Fibroblast of lung (primary cell): ENCODE measurements at regions not wholly inside any gene's neighbourhood (a gene's known extent, or its start where the extent isn't known, plus 50 kb on each side); places are given as distances from the start of the nearest gene placed in this dataset.

ENCODE experiments used
- DNase-seq, 2 donors: peaks; one replicate each; pipeline versions ENCODE4 v3.0.0 to v3.0.0-alpha.2; 2010; ENCODE audit warnings: low read depth in 2 of 2
- H2AFZ ChIP-seq: 2 replicates; pipeline ENCODE4 v1.5.1; 2012; ENCODE audit warnings: low read length, control low read depth, inconsistent platforms
- H3K27ac ChIP-seq: 2 replicates; pipeline ENCODE4 v1.5.1; 2011; ENCODE audit warnings: low read length, control low read depth; ENCODE audit not compliant: insufficient read depth
- H3K27me3 ChIP-seq: 2 replicates; pipeline ENCODE4 v1.5.1; 2011; ENCODE audit warnings: mild to moderate bottlenecking, low read length; ENCODE audit not compliant: control insufficient read depth, insufficient read depth
- H3K36me3 ChIP-seq: 2 replicates; pipeline ENCODE4 v1.5.1; 2011; ENCODE audit warnings: low read length; ENCODE audit not compliant: control insufficient read depth, insufficient read depth
- H3K4me1 ChIP-seq: 2 replicates; pipeline ENCODE4 v1.5.1; 2011; ENCODE audit warnings: low read length; ENCODE audit not compliant: control insufficient read depth, insufficient read depth; ENCODE audit errors: extremely low read depth
- H3K4me2 ChIP-seq: 2 replicates; pipeline ENCODE4 v1.5.1; 2011; ENCODE audit warnings: low read length, control low read depth; ENCODE audit not compliant: insufficient read depth; ENCODE audit errors: extremely low read depth
- H3K4me3 ChIP-seq, 4 experiments: fragments of 200-600 bp in 1 of 4; sonication (generic) in 1 of 4; replicated peaks in 1 of 4; 2 replicates each; pipeline ENCODE4 v1.5.1; 2011 to 2016; ENCODE audit warnings: low read length in 4 of 4, low read depth in 3 of 4, mild to moderate bottlenecking in 3 of 4, control low read depth in 2 of 4, inconsistent platforms in 1 of 4, mixed read lengths in 1 of 4; ENCODE audit not compliant: insufficient read depth in 1 of 4; ENCODE audit errors: control extremely low read depth in 1 of 4
- H3K79me2 ChIP-seq: 2 replicates; pipeline ENCODE4 v1.5.1; 2012; ENCODE audit warnings: mild to moderate bottlenecking, low read length, inconsistent platforms; ENCODE audit not compliant: control insufficient read depth, insufficient read depth
- H3K9ac ChIP-seq: 2 replicates; pipeline ENCODE4 v1.5.1; 2011; ENCODE audit warnings: mild to moderate bottlenecking, low read length, control low read depth; ENCODE audit not compliant: insufficient read depth
- H3K9me3 ChIP-seq: 2 replicates; pipeline ENCODE4 v1.5.1; 2012; ENCODE audit warnings: low read depth, low read length; ENCODE audit not compliant: control insufficient read depth, insufficient read depth
- H4K20me1 ChIP-seq: 2 replicates; pipeline ENCODE4 v1.5.1; 2011; ENCODE audit warnings: low read length; ENCODE audit not compliant: control insufficient read depth, insufficient read depth; ENCODE audit errors: extremely low read depth
- EZH2 ChIP-seq: IDR thresholded peaks from 2 replicates; pipeline ENCODE4 v1.5.1; 2012; ENCODE audit warnings: low read length, control low read depth, mild to moderate bottlenecking; ENCODE audit errors: missing control alignments
- TF ChIP-seq, protein P1 (sequence below), 2 donors: IDR thresholded peaks in 1 of 2; conservative IDR thresholded peaks in 1 of 2; 1 replicate in 1 of 2; 2 replicates in 1 of 2; pipeline ENCODE4 v1.5.1; 2011 to 2012; ENCODE audit warnings: low read length in 2 of 2, control low read depth in 1 of 2, inconsistent platforms in 1 of 2, low read depth in 1 of 2, mild to moderate bottlenecking in 1 of 2

DNA sequence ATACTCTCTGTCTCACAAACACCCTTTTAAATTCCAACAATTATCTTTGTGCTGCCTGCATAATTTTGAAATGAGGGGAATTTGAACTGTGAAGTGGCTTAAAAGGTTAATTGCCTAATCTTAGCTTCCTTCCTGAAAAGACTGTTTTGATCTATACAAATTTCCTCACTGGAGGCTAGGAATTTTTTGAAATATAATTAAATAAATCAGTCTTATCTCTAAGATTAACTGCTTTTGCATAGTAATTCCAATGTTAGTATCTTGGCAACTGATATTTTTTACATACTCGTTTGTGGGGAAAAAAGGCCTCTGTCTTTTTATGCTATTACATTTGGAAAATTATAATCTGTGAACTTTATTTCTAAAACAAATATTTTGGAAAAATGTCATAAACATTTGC lies 498.5 kb downstream of the TMTC2 start:
- H3K79me2 ChIP-seq = no peaks in the 10 kb centered on the region
- no peak overlapping the region for H3K4me2 ChIP-seq
- H3K9ac ChIP-seq = no peak overlapping the region
- no peaks in the 10 kb centered on the region for H3K9me3 ChIP-seq
- DNase-seq = no peak
- H4K20me1 ChIP-seq = no peaks in the 10 kb centered on the region
- H2AFZ ChIP-seq = no peak overlapping the region
- no peaks in the 10 kb centered on the region for H3K27me3 ChIP-seq
- H3K36me3 ChIP-seq = no peaks in the 10 kb centered on the region
- no peak overlapping the region for H3K4me3 ChIP-seq
- H3K27ac ChIP-seq = no peak overlapping the region
- TF ChIP-seq EZH2 = no peak
- TF ChIP-seq, protein P1, sequence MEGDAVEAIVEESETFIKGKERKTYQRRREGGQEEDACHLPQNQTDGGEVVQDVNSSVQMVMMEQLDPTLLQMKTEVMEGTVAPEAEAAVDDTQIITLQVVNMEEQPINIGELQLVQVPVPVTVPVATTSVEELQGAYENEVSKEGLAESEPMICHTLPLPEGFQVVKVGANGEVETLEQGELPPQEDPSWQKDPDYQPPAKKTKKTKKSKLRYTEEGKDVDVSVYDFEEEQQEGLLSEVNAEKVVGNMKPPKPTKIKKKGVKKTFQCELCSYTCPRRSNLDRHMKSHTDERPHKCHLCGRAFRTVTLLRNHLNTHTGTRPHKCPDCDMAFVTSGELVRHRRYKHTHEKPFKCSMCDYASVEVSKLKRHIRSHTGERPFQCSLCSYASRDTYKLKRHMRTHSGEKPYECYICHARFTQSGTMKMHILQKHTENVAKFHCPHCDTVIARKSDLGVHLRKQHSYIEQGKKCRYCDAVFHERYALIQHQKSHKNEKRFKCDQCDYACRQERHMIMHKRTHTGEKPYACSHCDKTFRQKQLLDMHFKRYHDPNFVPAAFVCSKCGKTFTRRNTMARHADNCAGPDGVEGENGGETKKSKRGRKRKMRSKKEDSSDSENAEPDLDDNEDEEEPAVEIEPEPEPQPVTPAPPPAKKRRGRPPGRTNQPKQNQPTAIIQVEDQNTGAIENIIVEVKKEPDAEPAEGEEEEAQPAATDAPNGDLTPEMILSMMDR (conservative IDR thresholded peaks at IDR 0.05 in 1 of 2, IDR thresholded peaks at IDR 0.05 in 1 of 2; ENCODE audit: low read depth in 1 of 2, low read length in 2 of 2) = no peak
- no peaks in the 10 kb centered on the region for H3K4me1 ChIP-seq
